H1 (cell line): ENCODE measurements at regions not wholly inside any gene's neighbourhood (a gene's known extent, or its start where the extent isn't known, plus 50 kb on each side); places are given as distances from the start of the nearest gene placed in this dataset.

Experiments
- CTCF ChIA-PET: fragments of 300-600 bp; sonication (Branson Sonifier 250); formaldehyde crosslinking; loops from one replicate; lab custom pipeline; 2021; ENCODE audit not compliant: partially characterized antibody; lab: Charles Lee
- POLR2A ChIA-PET: fragments of 300-600 bp; sonication (Branson Sonifier 250); formaldehyde crosslinking; loops from one replicate; lab custom pipeline; 2021; ENCODE audit warnings: inconsistent platforms; ENCODE audit not compliant: partially characterized antibody; lab: Charles Lee
- DNase-seq, 2 experiments: peaks; one replicate each; pipeline versions ENCODE4 v3.0.0 to v3.0.0-alpha.2; 2010 to 2022; ENCODE audit warnings: low spot score in 2 of 2, low read depth in 1 of 2, mixed read lengths in 1 of 2
- FAIRE-seq: peaks from 2 replicates; lab custom pipeline; 2011; peaks lifted over from hg19 to GRCh38; lab: Jason Lieb, UNC
- H2AFZ ChIP-seq: 2 replicates; pipeline ENCODE4 v1.8.1; 2012; ENCODE audit warnings: low read length, inconsistent platforms
- H2AK5ac ChIP-seq: 2 replicates; pipeline ENCODE4 v1.6.1; 2013; ENCODE audit warnings: low read depth, low read length
- H2BK120ac ChIP-seq: replicated peaks from 2 replicates; pipeline ENCODE3; 2013; ENCODE audit warnings: low read depth, low read length, inconsistent platforms
- H2BK12ac ChIP-seq: 2 replicates; pipeline ENCODE4 v1.6.1; 2013; ENCODE audit warnings: low read depth, low read length
- H2BK15ac ChIP-seq: 2 replicates; pipeline ENCODE4 v1.6.1; 2013; ENCODE audit warnings: low read length
- H2BK20ac ChIP-seq: 2 replicates; pipeline ENCODE4 v1.6.1; 2013; ENCODE audit warnings: low read length
- H2BK5ac ChIP-seq: 2 replicates; pipeline ENCODE4 v1.6.1; 2013; ENCODE audit warnings: low read depth, low read length
- H3K14ac ChIP-seq: 2 replicates; pipeline ENCODE4 v1.6.1; 2013; ENCODE audit warnings: inconsistent platforms; ENCODE audit not compliant: insufficient read length
- H3K18ac ChIP-seq: 2 replicates; pipeline ENCODE4 v1.6.1; 2013; ENCODE audit warnings: low read length; ENCODE audit errors: extremely low read depth
- H3K23ac ChIP-seq: 2 replicates; pipeline ENCODE4 v1.6.1; 2013; ENCODE audit warnings: inconsistent platforms; ENCODE audit not compliant: insufficient read length
- H3K23me2 ChIP-seq: 2 replicates; pipeline ENCODE4 v1.6.1; 2013; ENCODE audit warnings: low read depth, low read length
- H3K27ac ChIP-seq: 2 replicates; pipeline ENCODE4 v1.6.1; 2011; ENCODE audit warnings: low read depth, low read length, inconsistent platforms
- H3K27me3 ChIP-seq, 4 experiments: replicated peaks in 1 of 4; 1 replicate in 1 of 4; 2 replicates in 3 of 4; pipeline versions ENCODE4 v1.6.1 to v1.8.1; 2011 to 2013; ENCODE audit warnings: low read length in 3 of 4, mild to moderate bottlenecking in 3 of 4, inconsistent platforms in 2 of 4, mixed read lengths in 2 of 4, moderate library complexity in 1 of 4; ENCODE audit not compliant: control insufficient read depth in 3 of 4, insufficient read depth in 3 of 4; ENCODE audit errors: extremely low read depth in 1 of 4
- H3K36me3 ChIP-seq, 4 experiments: 2 replicates each; pipeline versions ENCODE4 v1.6.1 to v1.8.1; 2011 to 2013; ENCODE audit warnings: mild to moderate bottlenecking in 4 of 4, low read length in 3 of 4, moderate library complexity in 2 of 4, control low read depth in 1 of 4, inconsistent platforms in 1 of 4; ENCODE audit not compliant: insufficient read depth in 4 of 4, control insufficient read depth in 2 of 4
- H3K4ac ChIP-seq: replicated peaks from 2 replicates; pipeline ENCODE3; 2013; ENCODE audit warnings: low read length, low read depth, mixed read lengths, inconsistent platforms; ENCODE audit not compliant: insufficient read length
- H3K4me1 ChIP-seq, 4 experiments: replicated peaks in 1 of 4; 1 replicate in 1 of 4; 2 replicates in 3 of 4; pipeline versions ENCODE4 v1.6.1 to v1.8.1; 2011 to 2013; ENCODE audit warnings: low read length in 3 of 4, inconsistent platforms in 2 of 4, mixed read lengths in 1 of 4; ENCODE audit not compliant: insufficient read depth in 4 of 4, control insufficient read depth in 3 of 4
- H3K4me2 ChIP-seq, 2 experiments: 2 replicates each; pipeline versions ENCODE4 v1.6.1 to v1.8.1; 2011 to 2013; ENCODE audit warnings: low read depth in 2 of 2, low read length in 2 of 2, control low read depth in 1 of 2, inconsistent platforms in 1 of 2, mild to moderate bottlenecking in 1 of 2; ENCODE audit not compliant: insufficient read depth in 1 of 2
- H3K4me3 ChIP-seq, 4 experiments: fragments of 200-600, 300-600 bp in 1 of 4; sonication (generic), shearing (Covaris generic), sonication (Bioruptor Twin) in 1 of 4; 2 replicates each; pipeline versions ENCODE4 v1.5.1 to v1.8.1; 2011 to 2016; ENCODE audit warnings: low read length in 4 of 4, low read depth in 3 of 4, control low read depth in 2 of 4, inconsistent platforms in 2 of 4, mild to moderate bottlenecking in 2 of 4, mixed read lengths in 1 of 4, moderate library complexity in 1 of 4; ENCODE audit not compliant: insufficient read depth in 2 of 4; ENCODE audit errors: extremely low read depth in 1 of 4
- H3K56ac ChIP-seq: replicated peaks from 2 replicates; pipeline ENCODE3; 2013; ENCODE audit warnings: low read depth, mild to moderate bottlenecking, mixed read lengths, low read length, inconsistent platforms; ENCODE audit not compliant: insufficient read length
- H3K79me1 ChIP-seq: 2 replicates; pipeline ENCODE4 v1.6.1; 2013; ENCODE audit warnings: low read depth, low read length, control low read depth
- H3K79me2 ChIP-seq, 2 experiments: 2 replicates each; pipeline versions ENCODE4 v1.6.1 to v1.8.1; 2012 to 2013; ENCODE audit warnings: low read length in 2 of 2, mild to moderate bottlenecking in 2 of 2, inconsistent platforms in 1 of 2; ENCODE audit not compliant: insufficient read depth in 2 of 2, control insufficient read depth in 1 of 2
- H3K9ac ChIP-seq, 4 experiments: replicated peaks in 1 of 4; 1 replicate in 1 of 4; 2 replicates in 3 of 4; pipeline versions ENCODE4 v1.6.1 to v1.8.1; 2011 to 2013; ENCODE audit warnings: low read depth in 3 of 4, low read length in 3 of 4, control low read depth in 2 of 4, mild to moderate bottlenecking in 2 of 4, moderate library complexity in 2 of 4, inconsistent platforms in 1 of 4; ENCODE audit errors: extremely low read depth in 1 of 4
- H3K9me3 ChIP-seq, 2 experiments: 2 replicates each; pipeline versions ENCODE4 v1.6.1 to v1.8.1; 2012 to 2013; ENCODE audit warnings: mild to moderate bottlenecking in 2 of 2, moderate library complexity in 2 of 2, control low read depth in 1 of 2, inconsistent platforms in 1 of 2, low read depth in 1 of 2, low read length in 1 of 2, mixed read lengths in 1 of 2; ENCODE audit not compliant: insufficient read depth in 2 of 2
- H4K20me1 ChIP-seq, 2 experiments: replicated peaks in 1 of 2; 2 replicates each; pipeline versions ENCODE3 to v1.8.1; 2011 to 2013; ENCODE audit warnings: inconsistent platforms in 2 of 2, low read length in 2 of 2, mild to moderate bottlenecking in 1 of 2; ENCODE audit not compliant: insufficient read depth in 2 of 2, control insufficient read depth in 1 of 2
- H4K5ac ChIP-seq: 2 replicates; pipeline ENCODE4 v1.6.1; 2013; ENCODE audit warnings: low read length, low read depth, mixed read lengths, inconsistent platforms; ENCODE audit not compliant: insufficient read length
- H4K8ac ChIP-seq: 2 replicates; pipeline ENCODE4 v1.8.0; 2013; ENCODE audit warnings: mild to moderate bottlenecking, moderate library complexity, low read length, inconsistent platforms; ENCODE audit not compliant: insufficient read depth; ENCODE audit errors: extremely low read depth
- H4K91ac ChIP-seq: replicated peaks from 2 replicates; pipeline ENCODE3; 2013; ENCODE audit warnings: low read length, mixed read lengths, inconsistent platforms; ENCODE audit not compliant: insufficient read length
- HDAC2 ChIP-seq, 2 experiments: fragments of 300-600 bp in 1 of 2; sonication (generic) in 1 of 2; IDR thresholded peaks; 2 replicates each; pipeline ENCODE4 v1.6.1; 2011 to 2012; ENCODE audit warnings: low read depth in 2 of 2, low read length in 2 of 2, mild to moderate bottlenecking in 2 of 2, moderate library complexity in 2 of 2, borderline replicate concordance in 1 of 2, inconsistent platforms in 1 of 2
- MAFK ChIP-seq: IDR thresholded peaks from 2 replicates; pipeline ENCODE4 v1.6.1; 2012; ENCODE audit warnings: low read depth, mild to moderate bottlenecking, improper control_type of control experiment, low read length
- WGBS, 2 experiments: shearing (Covaris generic) in 1 of 2; methylation state at CpG; one replicate each; pipeline versions ENCODE4 v1.1.6 to v1.1.7; 2013 to 2015; ENCODE audit warnings: low lambda C conversion rate in 2 of 2, mixed read lengths in 2 of 2, inconsistent platforms in 1 of 2, low coverage in 1 of 2, missing lambda C conversion rate in 1 of 2; ENCODE audit not compliant: insufficient replicate concordance in 2 of 2, insufficient coverage in 1 of 2, insufficient read length in 1 of 2; ENCODE audit errors: extremely low coverage in 1 of 2, missing lambda C conversion rate in 1 of 2; 5-methylcytosine and 5-hydroxymethylcytosine counted together

GRCh38 chr5:161042443-161042842 lies 190.4 kb upstream of the ATP10B start:
- Histone ChIP-seq H2BK12ac (no peak overlapping the region), H3K14ac (no peak overlapping the region), H4K5ac (no peak overlapping the region), H3K4me3 (no peak overlapping the region), H3K27ac (no peak overlapping the region), H2AK5ac (no peak overlapping the region), H3K4me1 (no peaks in the 10 kb centered on the region; a peak in 1 of 7 replicates), H3K9ac (no peak overlapping the region), H2BK120ac (no peak overlapping the region), H4K8ac (no peak overlapping the region), H4K20me1 (no peaks in the 10 kb centered on the region), H3K79me1 (no peaks in the 10 kb centered on the region), H3K36me3 (no peaks in the 10 kb centered on the region), H3K9me3 (no peaks in the 10 kb centered on the region), H3K23ac (no peak overlapping the region), H3K4ac (no peak overlapping the region), H3K23me2 (no peaks in the 10 kb centered on the region), H3K18ac (no peak overlapping the region), H2AFZ (no peak overlapping the region), H2BK5ac (no peak overlapping the region), H3K27me3 (no peaks in the 10 kb centered on the region), H2BK20ac (no peak overlapping the region), H2BK15ac (no peak overlapping the region), H3K4me2 (no peak overlapping the region), H3K56ac (no peak overlapping the region), H3K79me2 (no peaks in the 10 kb centered on the region), H4K91ac (no peak overlapping the region)
- DNase-seq, result no peak
- POLR2A ChIA-PET, result no interaction called here
- WGBS, 2 experiments, result 93% methylated on average over 1 of the region's 1 CpG; no CpG with 5 or more reads in 1 of the 2 experiments
- CTCF ChIA-PET, result no interaction called here
- FAIRE-seq, result no peak
- TF ChIP-seq MAFK (no peak), HDAC2 (IDR thresholded peaks at IDR 0.05; ENCODE audit: borderline replicate concordance in 1 of 2, low read depth in 2 of 2, low read length in 2 of 2) (no peak)
